ENCODE measurements at regions not wholly inside any gene's neighbourhood (a gene's known extent, or its start where the extent isn't known, plus 50 kb on each side); places are given as distances from the start of the nearest gene placed in this dataset.
"Not testable (repeated sequence)": the region's sequence is repeated elsewhere in the genome, so short reads cannot be mapped to it uniquely, and the experiment has no call there.

DNA sequence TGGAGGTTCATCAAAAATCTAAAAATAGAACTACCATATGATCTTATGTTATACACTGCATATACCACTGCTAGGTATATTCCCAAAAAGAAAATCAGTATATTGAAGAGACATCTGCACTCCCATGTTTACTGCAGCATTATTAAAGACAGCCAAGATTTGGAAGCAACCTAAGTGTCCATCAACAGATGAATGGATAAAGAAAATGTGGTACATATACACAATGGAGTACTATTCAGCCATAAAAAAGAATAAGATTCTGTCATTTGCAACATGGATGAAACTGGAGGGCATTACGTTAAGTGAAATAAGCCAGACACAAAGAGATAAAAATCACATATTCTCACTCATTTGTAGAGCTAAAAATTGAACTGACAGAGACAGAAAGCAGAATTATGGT lies 151.0 kb downstream of the LIG4 start:
- peaks cover 6 to 17% of the 10 kb centered on the region in 2 donors for H3K9me3 Mint-ChIP-seq
- not testable (repeated sequence) for H3K27me3 Mint-ChIP-seq; ATAC-seq (replicated peaks); DNase-seq; H3K4me1 Mint-ChIP-seq (ENCODE audit: low read depth in 2 of 2); H3K36me3 Mint-ChIP-seq (ENCODE audit: insufficient read depth); H3K27ac Mint-ChIP-seq; H3K4me3 Mint-ChIP-seq

DNA sequence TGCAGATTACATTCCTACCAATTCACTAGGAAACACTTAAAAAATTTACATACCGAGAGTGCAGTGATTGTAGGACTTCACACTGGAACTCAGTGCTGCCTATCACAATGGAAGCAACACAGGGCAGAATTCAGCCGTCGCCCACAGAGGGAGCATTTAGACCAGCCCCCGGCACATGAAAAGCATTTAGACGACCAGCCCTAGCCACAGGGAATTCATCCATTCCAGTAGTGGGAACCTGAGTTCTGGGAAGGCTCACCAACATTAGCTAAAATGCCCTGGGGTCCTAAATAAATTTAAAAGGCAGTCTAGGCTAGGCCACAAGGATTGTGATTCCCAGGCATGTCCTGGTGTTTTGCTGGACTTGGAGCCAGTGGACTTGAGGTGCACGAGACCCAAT lies 155.2 kb downstream of the LIG4 start:
- H3K36me3 Mint-ChIP-seq (ENCODE audit: insufficient read depth) = no peaks in the 10 kb centered on the region

DNA sequence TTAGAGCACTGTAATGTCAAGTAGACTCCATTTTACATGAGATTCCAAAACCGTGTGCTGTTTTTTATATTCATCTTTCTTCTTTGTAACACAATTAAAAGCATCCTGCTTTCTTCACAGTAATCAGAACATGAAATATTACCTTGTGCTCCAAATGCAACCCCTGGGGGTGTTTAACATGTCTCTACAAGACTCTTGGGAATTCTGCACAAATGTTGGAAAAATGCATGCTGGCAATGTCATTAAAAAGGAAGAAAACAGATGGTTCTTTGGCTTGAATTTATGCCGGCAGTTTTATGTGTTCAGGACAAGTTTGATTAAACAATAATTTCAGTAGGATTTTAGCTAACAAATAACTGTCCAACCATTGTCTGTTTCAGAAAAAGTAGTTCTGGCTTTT lies 159.1 kb downstream of the LIG4 start:
- no peaks in the 10 kb centered on the region for H3K4me1 Mint-ChIP-seq (ENCODE audit: low read depth in 2 of 2)
- DNase-seq = no peak
- no peaks in the 10 kb centered on the region for H3K27me3 Mint-ChIP-seq
- ATAC-seq (replicated peaks) = no peak
- H3K27ac Mint-ChIP-seq = no peak overlapping the region
- H3K4me3 Mint-ChIP-seq = no peak overlapping the region
- no peaks in the 10 kb centered on the region for H3K36me3 Mint-ChIP-seq (ENCODE audit: insufficient read depth)
- H3K9me3 Mint-ChIP-seq = peaks cover 10 to 16% of the 10 kb centered on the region in 2 donors

More for the DNA sequence above, 155.2 kb downstream of the LIG4 start:
- no peaks in the 10 kb centered on the region for H3K27me3 Mint-ChIP-seq
- peaks cover 6 to 17% of the 10 kb centered on the region in 2 donors for H3K9me3 Mint-ChIP-seq
- no peak for ATAC-seq (replicated peaks)
- no peak overlapping the region for H3K27ac Mint-ChIP-seq
- no peaks in the 10 kb centered on the region for H3K4me1 Mint-ChIP-seq (ENCODE audit: low read depth in 2 of 2)
- no peak for DNase-seq
- H3K4me3 Mint-ChIP-seq = no peak overlapping the region

DNA sequence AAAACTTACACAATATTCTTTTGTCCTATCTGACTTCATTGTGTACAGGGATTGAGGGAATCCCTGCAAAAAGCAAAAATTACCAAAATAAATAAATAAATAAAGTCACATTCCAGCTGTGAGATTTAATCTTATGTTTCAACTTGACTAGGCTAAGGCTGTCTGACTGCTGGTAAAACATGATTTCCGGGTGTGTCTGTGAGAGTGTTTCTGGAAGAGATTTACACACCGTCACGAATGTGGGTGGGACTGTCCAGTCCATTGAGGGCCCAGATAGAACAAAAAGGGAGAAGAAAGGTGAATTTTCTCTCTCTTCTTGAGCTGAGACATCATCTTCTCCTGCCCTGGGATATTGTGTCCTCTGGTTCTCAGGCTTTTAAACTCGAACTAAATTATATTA lies 166.1 kb downstream of the LIG4 start:
- H3K27me3 Mint-ChIP-seq = no peaks in the 10 kb centered on the region
- ATAC-seq (replicated peaks) (no peak), DNase-seq (no peak)
- H3K36me3 Mint-ChIP-seq (ENCODE audit: insufficient read depth) = no peaks in the 10 kb centered on the region
- peaks cover 13 to 16% of the 10 kb centered on the region in 2 donors for H3K9me3 Mint-ChIP-seq
- H3K4me1 Mint-ChIP-seq (ENCODE audit: low read depth in 2 of 2) = no peaks in the 10 kb centered on the region
- H3K27ac Mint-ChIP-seq = no peak overlapping the region
- H3K4me3 Mint-ChIP-seq = no peak overlapping the region

DNA sequence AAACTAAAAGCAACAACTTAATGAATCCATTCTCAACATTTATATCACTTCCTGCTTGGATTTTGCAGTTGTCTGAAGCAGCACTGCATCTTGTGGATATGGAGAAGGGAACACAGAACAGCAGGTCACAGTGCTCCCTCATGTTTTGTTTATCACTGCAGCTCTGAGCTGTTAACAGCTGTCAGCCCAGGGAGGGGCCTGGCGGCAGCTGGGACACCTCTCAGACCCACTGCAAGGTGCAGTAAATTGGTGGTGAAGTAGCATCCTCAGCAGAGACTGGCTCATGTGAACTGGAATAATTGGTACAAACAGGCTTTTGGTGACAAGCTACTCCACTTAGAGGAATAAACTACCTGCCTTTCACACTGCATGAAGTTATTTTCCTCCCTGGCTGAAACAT lies 170.4 kb downstream of the LIG4 start:
- Mint-ChIP-seq H3K4me1 (ENCODE audit: low read depth in 2 of 2) (no peaks in the 10 kb centered on the region), H3K27ac (no peak overlapping the region), H3K9me3 (peaks cover 10 to 12% of the 10 kb centered on the region in 2 donors), H3K36me3 (ENCODE audit: insufficient read depth) (no peaks in the 10 kb centered on the region), H3K4me3 (no peak overlapping the region), H3K27me3 (no peaks in the 10 kb centered on the region)
- ATAC-seq (replicated peaks) (no peak), DNase-seq (no peak)

DNA sequence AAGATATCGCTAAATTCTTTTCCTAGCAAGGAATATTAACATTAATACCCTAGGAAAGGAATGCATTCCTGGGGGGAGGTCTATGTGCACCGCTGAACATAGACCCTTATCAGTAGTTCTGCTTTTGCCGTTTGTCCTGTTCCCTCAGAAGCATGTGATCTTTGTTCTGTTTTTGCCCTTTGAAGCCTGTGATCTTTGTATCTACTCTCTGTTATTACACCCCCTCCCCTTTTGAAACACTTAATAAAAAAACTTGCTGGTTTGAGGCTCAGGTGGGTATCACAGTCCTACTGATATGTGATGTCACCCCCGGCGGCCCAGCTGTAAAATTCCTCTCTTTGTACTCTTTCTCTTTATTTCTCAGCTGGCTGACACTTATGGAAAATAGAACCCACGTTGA lies 172.5 kb downstream of the LIG4 start:
- ATAC-seq (replicated peaks); H3K4me3 Mint-ChIP-seq; H3K27me3 Mint-ChIP-seq; H3K27ac Mint-ChIP-seq; H3K4me1 Mint-ChIP-seq (ENCODE audit: low read depth in 2 of 2); H3K36me3 Mint-ChIP-seq (ENCODE audit: insufficient read depth); DNase-seq: not testable (repeated sequence)
- peaks cover 11 to 14% of the 10 kb centered on the region in 2 donors for H3K9me3 Mint-ChIP-seq

DNA sequence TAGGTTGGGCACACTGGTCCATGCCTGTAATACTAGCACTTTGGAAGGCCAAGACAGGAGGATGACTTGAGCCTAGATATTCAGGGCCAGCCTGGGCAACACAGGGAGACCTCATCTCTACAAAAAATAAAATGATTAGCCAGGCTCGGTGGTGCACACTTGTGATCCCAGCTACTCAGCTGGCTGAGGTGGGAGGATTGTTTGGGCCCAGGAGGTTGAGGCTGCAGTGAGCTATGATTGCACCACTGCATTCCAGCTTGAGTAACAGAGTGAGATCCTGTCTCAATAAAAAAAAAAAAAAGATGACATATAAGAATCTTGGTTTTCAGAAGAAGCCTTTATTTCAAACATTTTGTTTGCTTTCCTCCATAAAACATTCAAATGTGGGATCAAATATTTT lies 178.0 kb downstream of the LIG4 start:
- Mint-ChIP-seq H3K27ac (no peak overlapping the region), H3K36me3 (ENCODE audit: insufficient read depth) (no peaks in the 10 kb centered on the region), H3K4me3 (no peak overlapping the region), H3K9me3 (peaks cover 11 to 14% of the 10 kb centered on the region in 2 donors), H3K4me1 (ENCODE audit: low read depth in 2 of 2) (no peaks in the 10 kb centered on the region), H3K27me3 (no peaks in the 10 kb centered on the region)
- ATAC-seq (replicated peaks) = no peak
- no peak for DNase-seq

DNA sequence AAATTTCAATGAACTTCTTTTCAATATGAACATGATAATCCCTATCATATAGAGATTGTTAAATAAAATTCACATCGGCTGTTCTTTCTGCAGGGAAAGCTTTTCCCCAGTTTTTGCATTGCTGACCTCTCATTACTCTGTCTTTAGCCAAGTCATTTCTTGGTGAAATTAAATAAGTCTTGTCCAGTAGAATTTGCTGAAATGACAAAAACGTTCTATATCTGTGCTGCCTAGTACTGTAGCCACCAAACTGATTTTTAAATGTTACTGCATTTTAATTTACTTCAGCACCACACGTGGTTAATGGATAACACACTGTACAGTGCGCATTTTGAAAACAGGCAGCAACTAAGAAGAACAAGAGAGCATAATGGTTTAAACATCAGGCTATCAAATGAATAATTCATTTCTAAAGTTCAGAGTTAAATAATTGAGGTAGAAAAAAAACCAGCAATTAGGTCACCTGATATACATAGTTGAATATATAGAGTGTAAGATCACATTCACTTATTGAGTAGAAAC lies 178.9 kb downstream of the LIG4 start:
- H3K4me1 Mint-ChIP-seq (ENCODE audit: low read depth in 2 of 2) = no peaks in the 10 kb centered on the region

DNA sequence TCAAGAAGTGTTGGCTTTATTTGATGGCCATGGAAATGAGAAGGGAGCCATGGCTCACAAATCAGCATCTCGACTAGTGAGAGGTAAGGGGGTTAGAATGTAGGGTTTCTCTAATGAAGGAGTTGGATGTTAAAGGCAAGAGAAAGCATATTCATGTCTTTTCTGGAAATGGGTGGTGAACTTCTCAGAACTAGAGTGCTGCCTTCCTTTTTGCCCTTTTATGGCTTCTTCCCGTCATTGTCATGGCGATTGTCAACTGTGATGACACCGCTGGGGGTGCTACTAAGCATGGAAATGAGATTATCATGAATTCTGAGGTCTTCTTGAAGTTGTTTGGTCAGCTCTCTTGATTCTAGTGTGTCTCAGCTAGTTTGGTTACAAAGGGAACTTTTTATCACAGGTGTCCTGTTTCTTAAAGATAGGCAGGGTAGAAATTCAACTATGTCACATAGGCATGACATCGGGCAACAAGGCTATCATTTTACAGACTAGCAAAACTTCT lies 180.4 kb downstream of the LIG4 start:
- Mint-ChIP-seq H3K27ac (no peak overlapping the region), H3K9me3 (peaks cover 7 to 11% of the 10 kb centered on the region in 2 donors)

More for the DNA sequence above, 178.9 kb downstream of the LIG4 start:
- H3K36me3 Mint-ChIP-seq (ENCODE audit: insufficient read depth) = no peaks in the 10 kb centered on the region
- DNase-seq (no peak), ATAC-seq (replicated peaks) (no peak)
- no peak overlapping the region for H3K4me3 Mint-ChIP-seq
- no peak overlapping the region for H3K27ac Mint-ChIP-seq
- H3K9me3 Mint-ChIP-seq = peaks cover 7 to 14% of the 10 kb centered on the region in 2 donors
- no peaks in the 10 kb centered on the region for H3K27me3 Mint-ChIP-seq

DNA sequence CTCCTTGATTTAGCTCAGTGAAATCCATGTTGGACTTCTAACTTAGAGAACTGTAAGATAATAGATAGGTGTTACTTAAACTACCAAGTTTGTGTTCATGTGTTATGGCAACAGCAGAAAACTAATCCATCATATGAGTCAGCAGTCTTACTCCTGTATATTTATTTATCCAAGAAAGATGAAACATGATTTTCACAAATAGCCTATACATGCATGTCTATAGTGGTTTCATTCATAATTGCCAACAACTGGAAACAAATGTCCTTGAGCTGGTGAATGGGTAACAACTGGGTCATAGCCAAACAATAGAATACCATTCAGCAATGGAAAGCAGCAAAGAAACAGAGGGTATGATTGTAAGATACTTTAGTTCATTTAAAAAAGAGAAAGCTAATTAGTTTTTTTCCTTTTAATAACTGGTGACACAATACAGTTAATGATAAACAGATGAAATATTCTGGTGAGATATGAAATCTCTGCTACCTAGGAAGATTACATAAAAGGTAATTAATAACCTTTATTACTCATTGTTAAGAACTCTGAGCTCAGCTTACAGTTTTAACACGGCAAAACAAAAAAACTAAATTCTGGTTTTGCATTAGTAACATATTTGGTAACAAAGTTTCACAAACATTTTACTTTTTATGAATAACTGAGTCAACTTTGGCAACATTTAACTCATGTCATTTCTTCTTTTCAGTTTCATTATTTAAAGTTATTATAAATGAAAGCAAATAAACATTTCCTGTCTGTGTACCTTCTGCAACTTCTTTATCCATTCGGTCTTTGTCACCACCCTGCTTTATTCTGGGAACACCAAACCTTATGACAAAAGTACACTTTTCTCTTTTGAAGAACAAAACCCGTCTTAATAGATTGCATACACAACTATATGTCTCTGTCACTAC lies 181.3 kb downstream of the LIG4 start:
- Mint-ChIP-seq H3K36me3 (ENCODE audit: insufficient read depth) (no peaks in the 10 kb centered on the region), H3K9me3 (peaks cover 10 to 14% of the 10 kb centered on the region in 2 donors), H3K4me3 (no peak overlapping the region), H3K27me3 (no peaks in the 10 kb centered on the region), H3K27ac (no peak overlapping the region), H3K4me1 (ENCODE audit: low read depth in 2 of 2) (no peaks in the 10 kb centered on the region)
- ATAC-seq (replicated peaks) (no peak), DNase-seq (no peak)

More for the DNA sequence above, 180.4 kb downstream of the LIG4 start:
- Mint-ChIP-seq H3K4me1 (ENCODE audit: low read depth in 2 of 2) (no peaks in the 10 kb centered on the region), H3K36me3 (ENCODE audit: insufficient read depth) (no peaks in the 10 kb centered on the region), H3K4me3 (no peak overlapping the region), H3K27me3 (no peaks in the 10 kb centered on the region)
- DNase-seq (no peak), ATAC-seq (replicated peaks) (no peak)

DNA sequence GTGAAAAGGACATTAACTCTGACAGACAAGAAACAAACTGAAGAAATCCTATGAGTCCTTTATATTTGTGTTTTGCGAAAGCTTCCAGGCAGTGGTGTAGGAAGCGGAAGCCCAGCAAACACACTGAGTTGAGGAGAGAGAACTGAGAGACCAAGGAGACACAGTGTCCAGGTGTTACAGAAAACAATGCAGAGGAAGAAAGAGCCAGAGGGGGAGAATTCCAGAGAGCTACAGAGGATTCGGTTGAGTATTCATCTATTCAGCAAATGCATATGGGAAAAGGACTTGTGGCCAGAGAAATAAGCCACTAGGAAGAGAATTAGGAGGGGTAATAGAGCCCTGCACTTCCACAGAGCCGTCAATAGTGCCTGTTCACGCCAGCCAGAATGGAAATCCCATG lies 183.5 kb downstream of the LIG4 start:
- Mint-ChIP-seq H3K36me3 (ENCODE audit: insufficient read depth) (no peaks in the 10 kb centered on the region), H3K27ac (no peak overlapping the region), H3K4me3 (no peak overlapping the region), H3K4me1 (ENCODE audit: low read depth in 2 of 2) (no peaks in the 10 kb centered on the region), H3K9me3 (peaks cover 10 to 17% of the 10 kb centered on the region in 2 donors), H3K27me3 (no peaks in the 10 kb centered on the region)
- no peak for DNase-seq
- ATAC-seq (replicated peaks) = no peak

DNA sequence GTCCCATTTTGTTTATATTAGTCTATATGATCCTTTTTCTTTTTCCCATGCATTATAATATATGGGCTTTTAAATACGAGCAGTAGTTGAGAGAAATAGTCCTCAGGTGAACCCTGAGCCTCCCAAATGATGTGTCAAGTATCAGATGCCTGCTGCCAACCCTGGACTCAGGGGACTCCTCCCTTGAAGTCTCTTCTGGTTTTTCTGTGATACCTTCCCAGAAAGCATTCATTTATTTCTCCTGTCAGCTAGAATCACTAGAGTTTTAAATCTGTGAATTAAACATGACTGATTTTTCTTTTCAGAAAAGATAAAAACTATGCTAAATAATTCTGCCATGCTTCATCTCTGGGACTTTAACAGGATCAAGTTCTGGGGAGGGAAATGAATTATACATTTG lies 184.6 kb downstream of the LIG4 start:
- Mint-ChIP-seq H3K27ac (no peak overlapping the region), H3K9me3 (peaks cover 7 to 17% of the 10 kb centered on the region in 2 donors), H3K4me3 (no peak overlapping the region), H3K27me3 (no peaks in the 10 kb centered on the region), H3K4me1 (ENCODE audit: low read depth in 2 of 2) (no peaks in the 10 kb centered on the region), H3K36me3 (ENCODE audit: insufficient read depth) (no peaks in the 10 kb centered on the region)
- no peak for DNase-seq
- no peak for ATAC-seq (replicated peaks)

DNA sequence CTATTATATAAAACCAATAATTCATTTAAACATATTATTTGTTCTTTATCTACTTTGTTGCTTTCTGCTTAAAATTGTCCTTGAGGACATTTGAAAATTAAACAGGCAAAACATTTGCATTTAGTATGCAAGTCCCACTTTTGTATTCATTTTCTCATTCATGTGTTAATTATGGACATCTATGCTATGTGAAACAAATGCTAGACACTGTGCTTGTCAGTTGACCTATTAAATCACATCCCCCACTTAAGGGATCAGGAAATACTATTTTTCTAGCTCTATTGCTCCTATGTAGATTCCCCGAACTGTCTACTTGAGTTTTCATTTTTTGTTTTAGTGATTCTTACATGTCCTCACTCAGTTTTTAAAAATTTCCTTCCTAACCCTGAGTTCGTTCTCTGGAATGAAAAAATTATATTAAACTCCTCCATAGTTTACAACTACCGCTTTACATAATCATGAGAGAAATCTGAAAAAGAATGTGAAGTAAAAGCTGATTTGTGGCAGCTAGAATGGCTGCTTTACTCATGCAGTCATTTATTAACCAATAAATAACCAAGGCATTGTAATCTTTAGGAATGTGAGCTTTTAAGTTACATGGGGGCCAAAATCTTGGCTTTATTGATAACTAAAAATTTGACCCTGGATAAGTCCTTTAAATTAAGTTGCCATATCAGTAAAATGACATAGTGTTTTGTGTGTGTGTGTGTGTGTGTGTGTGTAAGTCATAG lies 188.5 kb downstream of the LIG4 start:
- no peaks in the 10 kb centered on the region for H3K4me1 Mint-ChIP-seq (ENCODE audit: low read depth in 2 of 2)
- no peaks in the 10 kb centered on the region for H3K36me3 Mint-ChIP-seq (ENCODE audit: insufficient read depth)
- no peak overlapping the region for H3K27ac Mint-ChIP-seq
- ATAC-seq (replicated peaks) = no peak
- H3K9me3 Mint-ChIP-seq = peaks cover 4 to 14% of the 10 kb centered on the region in 2 donors
- H3K27me3 Mint-ChIP-seq = no peaks in the 10 kb centered on the region
- H3K4me3 Mint-ChIP-seq = no peak overlapping the region
- DNase-seq = no peak

All from effector memory CD8-positive, alpha-beta T cell (primary cell).